Stimulated activated naive CD8-positive, alpha-beta T cell treated with anti-CD3 and anti-CD28 coated beads, Interleukin-15, Interleukin-2, amounts not matched to agents 100 ng/mL and 50 ng/mL, for 24 hours (primary cell): ENCODE measurements at regions not wholly inside any gene's neighbourhood (a gene's known extent, or its start where the extent isn't known, plus 50 kb on each side); places are given as distances from the start of the nearest gene placed in this dataset.
"Not testable (repeated sequence)": the region's sequence is repeated elsewhere in the genome, so short reads cannot be mapped to it uniquely, and the experiment has no call there.

ENCODE experiments used
- H3K27ac Mint-ChIP-seq: one replicate; pipeline ENCODE4 v1.8.0; 2021; ENCODE audit warnings: mild to moderate bottlenecking, mixed read lengths
- H3K27me3 Mint-ChIP-seq: one replicate; pipeline ENCODE4 v1.8.0; 2021; ENCODE audit warnings: mixed read lengths
- H3K36me3 Mint-ChIP-seq: one replicate; pipeline ENCODE4 v1.8.0; 2021; ENCODE audit warnings: low read depth, mixed read lengths
- H3K4me1 Mint-ChIP-seq: one replicate; pipeline ENCODE4 v1.8.0; 2021; ENCODE audit warnings: low read depth, mixed read lengths
- H3K4me3 Mint-ChIP-seq: one replicate; pipeline ENCODE4 v1.8.0; 2021; ENCODE audit warnings: mild to moderate bottlenecking, mixed read lengths
- H3K9me3 Mint-ChIP-seq: one replicate; pipeline ENCODE4 v1.8.0; 2021; ENCODE audit warnings: mixed read lengths

- H3K27ac Mint-ChIP-seq: no peak overlapping the region
- no peak overlapping the region for H3K4me3 Mint-ChIP-seq
- H3K9me3 Mint-ChIP-seq: peaks cover 10% of the 10 kb centered on the region
- H3K4me1 Mint-ChIP-seq: no peaks in the 10 kb centered on the region
- H3K27me3 Mint-ChIP-seq: peaks cover 28% of the 10 kb centered on the region
- H3K36me3 Mint-ChIP-seq: no peaks in the 10 kb centered on the region
Measured at GRCh38 chr17:74135391-74136167, 67.9 kb upstream of the RPL38 start.

GRCh38 chr17:74137416-74137815, 66.1 kb upstream of the RPL38 start:
- H3K27ac Mint-ChIP-seq: no peak overlapping the region
- H3K9me3 Mint-ChIP-seq: peaks cover 20% of the 10 kb centered on the region
- no peaks in the 10 kb centered on the region for H3K36me3 Mint-ChIP-seq
- no peaks in the 10 kb centered on the region for H3K4me1 Mint-ChIP-seq
- H3K4me3 Mint-ChIP-seq: no peak overlapping the region
- H3K27me3 Mint-ChIP-seq: peaks cover 24% of the 10 kb centered on the region

- Mint-ChIP-seq H3K27me3 (peaks cover 24% of the 10 kb centered on the region), H3K4me3 (no peak overlapping the region), H3K27ac (no peak overlapping the region), H3K36me3 (no peaks in the 10 kb centered on the region), H3K4me1 (no peaks in the 10 kb centered on the region), H3K9me3 (peaks cover 34% of the 10 kb centered on the region)
Measured at GRCh38 chr17:74139120-74139519, 64.4 kb upstream of the RPL38 start.

- no peak overlapping the region for H3K4me3 Mint-ChIP-seq
- no peaks in the 10 kb centered on the region for H3K36me3 Mint-ChIP-seq
- H3K9me3 Mint-ChIP-seq: peaks cover 37% of the 10 kb centered on the region
- H3K27me3 Mint-ChIP-seq: peaks cover 26% of the 10 kb centered on the region
- H3K4me1 Mint-ChIP-seq: no peaks in the 10 kb centered on the region
- H3K27ac Mint-ChIP-seq: no peak overlapping the region
Measured at GRCh38 chr17:74140282-74140681, 63.2 kb upstream of the RPL38 start.

- H3K4me1 Mint-ChIP-seq: no peaks in the 10 kb centered on the region
- H3K27ac Mint-ChIP-seq: no peak overlapping the region
- H3K4me3 Mint-ChIP-seq: no peak overlapping the region
- peaks cover 22% of the 10 kb centered on the region for H3K27me3 Mint-ChIP-seq
- H3K9me3 Mint-ChIP-seq: peaks cover 37% of the 10 kb centered on the region
- H3K36me3 Mint-ChIP-seq: no peaks in the 10 kb centered on the region
Measured at GRCh38 chr17:74141612-74142011, 61.9 kb upstream of the RPL38 start.

- not testable (repeated sequence) for H3K36me3 Mint-ChIP-seq, H3K4me3 Mint-ChIP-seq, H3K27ac Mint-ChIP-seq, H3K4me1 Mint-ChIP-seq
- peaks cover 37% of the 10 kb centered on the region for H3K9me3 Mint-ChIP-seq
- H3K27me3 Mint-ChIP-seq: peaks cover 15% of the 10 kb centered on the region
Measured at GRCh38 chr17:74143318-74143717, 60.2 kb upstream of the RPL38 start.

GRCh38 chr17:74145756-74146155, 57.7 kb upstream of the RPL38 start:
- H3K27me3 Mint-ChIP-seq: peaks cover 16% of the 10 kb centered on the region
- no peaks in the 10 kb centered on the region for H3K4me1 Mint-ChIP-seq
- H3K36me3 Mint-ChIP-seq: no peaks in the 10 kb centered on the region
- H3K27ac Mint-ChIP-seq: no peak overlapping the region
- peaks cover 26% of the 10 kb centered on the region for H3K9me3 Mint-ChIP-seq
- H3K4me3 Mint-ChIP-seq: no peak overlapping the region

GRCh38 chr17:74146196-74146595, 57.3 kb upstream of the RPL38 start:
- no peak overlapping the region for H3K27ac Mint-ChIP-seq
- H3K9me3 Mint-ChIP-seq: peaks cover 26% of the 10 kb centered on the region
- H3K4me3 Mint-ChIP-seq: no peak overlapping the region
- H3K4me1 Mint-ChIP-seq: no peaks in the 10 kb centered on the region
- H3K36me3 Mint-ChIP-seq: no peaks in the 10 kb centered on the region
- peaks cover 18% of the 10 kb centered on the region for H3K27me3 Mint-ChIP-seq

- Mint-ChIP-seq H3K4me3 (no peak overlapping the region), H3K27ac (no peak overlapping the region), H3K36me3 (no peaks in the 10 kb centered on the region), H3K9me3 (peaks cover 19% of the 10 kb centered on the region), H3K4me1 (no peaks in the 10 kb centered on the region), H3K27me3 (peaks cover 21% of the 10 kb centered on the region)
Measured at GRCh38 chr17:74147056-74147835, 56.2 kb upstream of the RPL38 start.

- no peaks in the 10 kb centered on the region for H3K36me3 Mint-ChIP-seq
- no peak overlapping the region for H3K27ac Mint-ChIP-seq
- H3K27me3 Mint-ChIP-seq: peaks cover 21% of the 10 kb centered on the region
- H3K9me3 Mint-ChIP-seq: peaks cover 14% of the 10 kb centered on the region
- H3K4me3 Mint-ChIP-seq: no peak overlapping the region
- no peaks in the 10 kb centered on the region for H3K4me1 Mint-ChIP-seq
Measured at GRCh38 chr17:74147966-74148365, 55.5 kb upstream of the RPL38 start.

GRCh38 chr17:74148446-74148845, 55.0 kb upstream of the RPL38 start:
- no peaks in the 10 kb centered on the region for H3K4me1 Mint-ChIP-seq
- H3K4me3 Mint-ChIP-seq: no peak overlapping the region
- H3K9me3 Mint-ChIP-seq: peaks cover 10% of the 10 kb centered on the region
- no peak overlapping the region for H3K27ac Mint-ChIP-seq
- H3K27me3 Mint-ChIP-seq: peaks cover 21% of the 10 kb centered on the region
- no peaks in the 10 kb centered on the region for H3K36me3 Mint-ChIP-seq

GRCh38 chr17:74148901-74149596, 54.4 kb upstream of the RPL38 start:
- Mint-ChIP-seq H3K36me3 (no peaks in the 10 kb centered on the region), H3K4me3 (no peak overlapping the region), H3K4me1 (no peaks in the 10 kb centered on the region), H3K27ac (no peak overlapping the region), H3K27me3 (peaks cover 21% of the 10 kb centered on the region), H3K9me3 (peaks cover 4% of the 10 kb centered on the region)

GRCh38 chr17:74149597-74150427, 53.7 kb upstream of the RPL38 start:
- no peak overlapping the region for H3K27ac Mint-ChIP-seq
- no peaks in the 10 kb centered on the region for H3K36me3 Mint-ChIP-seq
- H3K4me1 Mint-ChIP-seq: no peaks in the 10 kb centered on the region
- no peak overlapping the region for H3K4me3 Mint-ChIP-seq
- peaks cover under 1% of the 10 kb centered on the region for H3K9me3 Mint-ChIP-seq
- peaks cover 18% of the 10 kb centered on the region for H3K27me3 Mint-ChIP-seq

GRCh38 chr17:74150428-74151025, 53.0 kb upstream of the RPL38 start:
- Mint-ChIP-seq H3K9me3 (no peaks in the 10 kb centered on the region), H3K4me1 (no peaks in the 10 kb centered on the region), H3K36me3 (no peaks in the 10 kb centered on the region), H3K27ac (no peak overlapping the region), H3K27me3 (peaks cover 23% of the 10 kb centered on the region), H3K4me3 (no peak overlapping the region)
